CD4-positive, alpha-beta T cell treated with Interleukin-4 for 4 hours (primary cell): ENCODE measurements at regions not wholly inside any gene's neighbourhood (a gene's known extent, or its start where the extent isn't known, plus 50 kb on each side); places are given as distances from the start of the nearest gene placed in this dataset.
"Not testable (repeated sequence)": the region's sequence is repeated elsewhere in the genome, so short reads cannot be mapped to it uniquely, and the experiment has no call there.

ENCODE experiments used
- DNase-seq: peaks from one replicate; pipeline ENCODE4 v3.0.0-alpha.2; 2020

DNA sequence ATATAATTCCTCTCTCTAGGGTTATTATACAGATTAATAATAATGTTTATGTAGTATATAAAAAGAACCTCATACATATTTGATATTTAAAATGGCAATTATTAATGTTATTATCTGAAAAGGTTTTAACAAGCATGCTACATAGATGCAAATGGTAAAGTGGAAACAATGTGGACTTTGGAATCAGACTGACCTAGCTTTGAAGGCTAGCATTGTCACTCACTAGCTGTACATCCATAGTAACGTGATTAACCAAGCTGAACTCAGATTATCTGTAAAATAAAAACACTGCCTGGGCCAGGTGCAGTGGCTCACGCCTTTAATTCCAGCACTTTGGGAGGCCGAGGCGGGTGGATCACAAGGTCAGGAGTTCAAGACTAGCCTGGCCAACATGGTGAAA is 233.7 kb upstream of the SPRY1 start:
- no peak for DNase-seq

DNA sequence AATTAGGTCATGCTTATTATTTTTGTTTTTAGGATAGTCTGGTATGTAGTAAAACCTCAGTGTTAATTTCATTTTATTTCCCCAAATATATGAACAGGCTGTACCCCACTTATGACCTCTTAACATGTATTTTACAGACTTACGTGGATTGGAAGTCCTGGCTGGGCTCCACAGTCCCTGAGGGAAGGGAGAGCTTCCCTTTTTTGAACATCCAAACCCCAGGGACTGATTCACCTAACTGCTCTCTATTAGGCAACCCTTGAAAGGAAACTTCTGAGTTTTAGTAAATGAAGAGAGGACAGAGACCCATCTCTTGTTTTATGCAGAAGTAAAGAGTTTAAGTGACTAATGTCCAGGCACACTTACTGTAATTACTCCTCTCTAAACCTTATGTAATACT is 233.1 kb upstream of the SPRY1 start:
- no peak for DNase-seq

DNA sequence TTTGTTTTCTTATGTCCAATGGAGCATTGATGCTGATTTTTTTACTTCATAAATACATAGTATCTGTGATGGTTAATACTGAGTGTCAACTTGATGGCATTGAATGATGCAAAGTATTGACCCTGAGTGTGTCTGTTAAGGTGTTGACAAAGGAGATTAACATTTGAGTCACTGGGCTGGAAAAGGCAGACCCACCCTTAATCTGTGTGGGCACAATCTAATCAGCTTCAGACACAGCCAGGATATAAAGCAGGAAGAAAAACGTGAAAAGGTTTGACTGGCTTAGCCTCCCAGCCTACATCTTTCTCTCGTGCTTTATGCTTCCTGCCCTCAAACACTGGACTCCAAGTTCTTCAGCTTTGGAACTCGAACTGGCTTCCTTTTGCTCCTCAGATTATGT is 230.6 kb upstream of the SPRY1 start:
- DNase-seq = no peak

DNA sequence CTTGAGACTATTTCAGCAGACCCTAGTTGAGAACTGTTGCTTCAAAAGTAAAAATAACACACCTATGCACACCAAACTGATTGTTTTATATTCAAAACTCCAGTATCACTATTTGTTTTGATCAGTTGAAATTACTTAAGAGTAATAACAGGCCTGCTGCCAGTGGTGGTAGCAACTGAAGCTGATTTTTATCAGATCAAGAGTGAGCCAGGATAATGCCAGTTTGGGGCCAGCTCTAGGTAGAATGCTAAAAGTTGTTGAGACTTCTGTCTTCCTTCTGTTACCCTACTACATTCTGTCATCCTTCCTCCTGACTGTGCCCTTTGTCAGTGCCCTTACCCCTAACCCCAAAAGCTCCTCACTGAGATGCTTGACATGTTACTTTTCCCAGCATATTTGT is 228.7 kb upstream of the SPRY1 start:
- DNase-seq = no peak

DNA sequence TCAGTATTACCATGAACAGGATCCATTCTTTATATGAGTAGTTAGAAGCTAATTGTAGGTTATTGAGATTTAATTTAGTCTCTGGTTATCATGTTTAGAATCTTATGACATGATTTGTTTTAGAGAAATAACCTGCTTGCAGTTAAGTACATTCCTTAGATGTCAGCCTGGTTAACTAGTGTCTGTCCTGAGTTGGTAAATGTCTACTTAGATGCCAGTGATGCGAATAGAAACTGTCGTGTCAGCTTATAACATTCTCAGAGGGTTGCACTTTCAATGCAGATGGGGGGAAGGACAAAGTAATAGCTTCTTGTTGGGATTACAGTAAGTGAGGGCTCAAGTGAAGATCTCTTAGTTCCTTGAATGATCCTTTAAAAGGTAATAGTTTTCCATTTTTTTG is 227.8 kb upstream of the SPRY1 start:
- DNase-seq = no peak

DNA sequence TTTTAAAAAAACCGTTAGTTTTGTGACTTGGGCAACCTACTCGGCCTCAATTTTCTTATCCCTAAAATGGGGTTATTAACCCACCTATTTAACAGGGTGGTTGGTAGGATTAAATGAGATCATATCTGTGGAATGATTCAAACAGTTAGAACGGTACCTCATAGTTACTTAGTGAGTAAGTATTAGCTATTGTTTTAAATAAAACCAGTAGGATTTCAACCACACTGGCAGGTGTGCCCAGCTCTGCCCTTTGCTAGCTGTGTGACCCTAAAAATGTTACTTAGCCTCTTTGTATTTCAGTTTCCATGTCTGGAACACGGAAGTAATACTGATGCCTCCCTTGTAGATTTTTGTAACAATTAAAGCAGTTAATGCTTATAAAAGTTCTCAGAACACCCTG is 225.8 kb upstream of the SPRY1 start:
- no peak for DNase-seq

DNA sequence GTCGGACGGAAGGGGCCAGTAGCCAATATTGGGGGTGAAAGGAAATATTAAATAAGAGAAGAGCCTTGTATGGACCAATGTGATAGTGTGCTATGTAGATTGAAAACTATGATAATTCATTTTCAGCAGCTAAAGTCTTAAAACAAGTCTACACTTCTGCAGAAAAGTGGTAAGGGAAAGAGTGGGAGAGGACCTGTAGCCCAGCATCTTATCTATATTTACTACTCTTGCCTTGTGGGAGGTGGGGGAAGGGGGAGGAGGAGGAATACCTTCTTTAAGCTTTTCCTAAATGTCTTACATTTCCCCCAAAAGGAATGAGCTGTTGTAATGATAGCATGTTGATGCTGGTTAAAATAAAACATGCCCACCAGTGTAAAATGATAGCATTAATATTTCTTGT is 220.0 kb upstream of the SPRY1 start:
- DNase-seq = no peak

DNA sequence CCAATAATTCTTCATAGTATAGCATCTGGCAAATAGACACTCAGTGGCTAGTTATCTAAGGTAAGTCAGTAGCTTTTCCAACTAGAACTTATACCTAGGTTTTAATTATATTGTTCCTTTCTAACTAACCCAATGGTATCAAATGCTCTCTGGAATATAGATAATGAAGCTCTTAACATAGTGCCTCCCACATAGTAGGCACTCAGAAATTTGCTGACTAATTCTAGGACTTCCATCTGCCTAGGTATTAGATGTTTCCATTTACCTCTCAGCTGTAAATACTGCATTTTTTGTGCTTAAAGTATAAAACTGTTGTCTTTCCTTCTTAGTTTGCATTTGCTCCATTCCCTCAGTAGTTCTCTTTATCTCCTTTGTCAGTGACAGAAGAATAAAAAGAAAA is 214.3 kb upstream of the SPRY1 start:
- no peak for DNase-seq

DNA sequence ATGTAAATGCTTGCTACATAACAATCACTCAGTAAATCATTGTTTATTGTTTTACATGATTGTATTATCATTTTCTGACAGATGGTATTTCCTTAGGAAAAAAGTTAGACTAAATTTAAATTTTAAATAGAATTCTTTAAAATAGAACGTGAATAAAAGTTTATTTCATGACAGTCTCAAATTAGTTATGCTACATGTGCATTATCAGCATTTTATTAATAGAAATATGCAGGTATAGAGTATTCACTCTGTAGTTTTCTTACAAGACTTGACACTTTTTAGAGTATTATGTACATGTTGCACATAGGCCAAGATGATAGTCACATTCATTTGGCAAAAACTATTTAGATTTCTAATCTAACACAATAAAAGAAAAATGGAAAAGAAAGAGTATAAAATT is 213.3 kb upstream of the SPRY1 start:
- no peak for DNase-seq

DNA sequence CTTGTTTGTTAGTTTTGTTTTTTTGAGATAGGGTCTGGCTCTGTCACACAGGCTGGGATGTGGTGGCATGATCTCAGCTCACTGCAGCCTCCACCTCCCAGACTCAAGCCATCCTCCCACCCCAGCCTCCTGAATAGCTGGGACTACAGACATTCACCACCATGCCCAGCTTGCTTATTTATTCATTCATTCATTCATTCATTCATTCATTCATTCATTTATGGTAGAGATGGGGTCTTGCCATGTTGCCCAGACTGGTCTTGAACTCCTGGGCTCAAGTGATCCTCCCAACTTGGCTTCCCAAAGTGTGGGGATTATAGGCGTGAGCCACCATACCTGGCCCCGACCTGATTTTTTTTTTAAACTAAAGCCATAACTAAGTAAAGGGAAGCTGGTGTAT is 212.8 kb upstream of the SPRY1 start:
- not testable (repeated sequence) for DNase-seq

DNA sequence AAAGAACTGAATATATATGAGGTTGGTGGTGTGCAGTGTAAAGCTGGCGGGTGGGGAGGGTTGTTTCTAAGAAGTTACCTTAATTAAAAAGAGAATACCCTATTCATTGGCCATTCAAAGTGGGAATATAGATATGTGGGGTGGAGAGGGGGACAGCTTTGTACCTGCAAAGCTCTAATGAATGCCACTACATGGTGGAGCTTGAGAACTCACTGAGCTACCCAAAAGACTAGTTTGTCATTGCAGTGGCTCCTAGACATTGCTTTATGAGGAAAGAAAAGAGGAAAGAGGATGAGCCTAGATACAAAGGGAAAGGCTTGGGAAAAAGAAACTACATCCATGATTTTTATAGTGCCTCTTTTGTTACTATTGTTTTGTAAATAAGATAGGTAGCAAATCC is 209.9 kb upstream of the SPRY1 start:
- DNase-seq = no peak

DNA sequence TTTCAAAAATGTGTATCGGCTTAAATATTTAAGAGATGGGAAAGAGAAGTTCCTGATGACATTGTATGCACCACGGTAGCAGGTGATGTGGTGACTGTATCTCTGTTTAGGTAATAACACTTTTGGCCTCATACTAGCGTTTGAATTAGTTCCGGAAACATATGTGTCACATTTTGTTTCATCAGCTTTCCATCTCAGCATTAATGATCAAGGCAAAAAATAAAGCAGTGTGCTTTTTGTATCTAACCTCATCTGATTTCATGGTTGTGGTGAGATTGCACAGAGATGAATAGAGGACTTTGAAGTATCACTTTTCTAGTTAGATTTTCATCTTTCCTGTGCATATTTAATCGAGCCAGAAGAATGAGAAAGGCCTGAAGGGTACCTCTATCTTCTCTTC is 206.4 kb upstream of the SPRY1 start:
- no peak for DNase-seq

DNA sequence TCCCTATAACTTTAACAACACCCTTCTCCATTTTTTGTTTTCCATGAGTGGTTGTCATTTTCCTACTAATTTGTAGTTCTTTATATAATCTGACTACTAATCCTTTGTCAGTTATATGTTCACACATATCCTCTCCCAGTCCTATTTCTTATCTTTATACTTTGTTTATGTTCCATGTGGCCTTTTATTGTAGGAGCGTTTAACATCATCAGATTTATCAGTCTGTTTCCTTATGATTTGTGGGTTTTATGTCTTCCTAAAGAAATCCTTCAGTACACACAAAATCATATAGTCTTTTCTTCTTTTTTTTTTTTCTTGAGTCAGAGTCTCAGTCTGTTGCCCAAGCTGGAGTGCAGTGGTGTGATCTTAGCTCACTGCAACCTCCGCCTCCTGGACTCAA is 204.9 kb upstream of the SPRY1 start:
- DNase-seq = no peak

DNA sequence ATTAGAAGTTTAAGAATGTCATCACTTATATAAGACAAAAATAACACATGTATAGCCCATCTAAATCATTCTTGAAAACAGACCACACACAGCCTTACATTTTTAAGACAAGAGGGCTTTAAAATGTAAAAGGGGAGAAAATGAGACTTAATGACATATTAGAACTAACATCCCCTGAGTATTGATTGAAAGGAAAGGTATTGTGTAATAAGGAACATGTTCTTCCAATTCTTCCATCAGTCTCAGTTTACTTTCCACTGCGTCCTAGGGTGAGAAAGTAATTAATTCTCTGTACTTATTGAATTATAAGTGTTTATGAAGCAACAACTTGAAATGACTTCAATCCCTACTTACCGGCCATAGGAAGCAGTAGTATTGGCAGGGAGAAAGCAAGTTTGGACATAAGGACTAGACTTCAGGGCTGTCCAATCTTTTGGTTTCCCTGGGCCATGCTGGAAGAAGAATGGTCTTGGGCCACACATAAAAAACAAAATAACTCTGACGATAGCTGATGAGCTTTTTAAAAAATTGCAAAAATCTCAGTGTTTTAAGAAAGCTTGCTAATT is 202.7 kb upstream of the SPRY1 start:
- no peak for DNase-seq

DNA sequence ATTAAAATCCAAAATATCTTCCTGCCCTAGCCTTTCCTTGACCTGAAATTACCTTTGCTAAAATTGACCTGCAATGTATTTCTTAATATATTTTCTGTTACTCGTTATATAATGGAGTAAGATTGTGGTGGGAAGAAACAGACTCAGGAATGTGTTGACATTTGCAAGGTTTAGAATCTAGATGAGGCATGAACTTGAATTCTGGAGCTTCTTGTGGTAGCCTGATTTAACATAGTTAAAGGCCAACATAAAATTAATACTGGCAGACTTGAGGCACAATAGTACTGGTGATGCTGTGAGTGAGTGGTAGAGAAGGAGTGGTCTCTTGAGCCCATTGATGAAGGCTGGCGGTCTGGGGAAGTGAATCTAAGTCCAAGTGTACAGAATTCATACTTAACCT is 197.9 kb upstream of the SPRY1 start:
- DNase-seq = no peak

DNA sequence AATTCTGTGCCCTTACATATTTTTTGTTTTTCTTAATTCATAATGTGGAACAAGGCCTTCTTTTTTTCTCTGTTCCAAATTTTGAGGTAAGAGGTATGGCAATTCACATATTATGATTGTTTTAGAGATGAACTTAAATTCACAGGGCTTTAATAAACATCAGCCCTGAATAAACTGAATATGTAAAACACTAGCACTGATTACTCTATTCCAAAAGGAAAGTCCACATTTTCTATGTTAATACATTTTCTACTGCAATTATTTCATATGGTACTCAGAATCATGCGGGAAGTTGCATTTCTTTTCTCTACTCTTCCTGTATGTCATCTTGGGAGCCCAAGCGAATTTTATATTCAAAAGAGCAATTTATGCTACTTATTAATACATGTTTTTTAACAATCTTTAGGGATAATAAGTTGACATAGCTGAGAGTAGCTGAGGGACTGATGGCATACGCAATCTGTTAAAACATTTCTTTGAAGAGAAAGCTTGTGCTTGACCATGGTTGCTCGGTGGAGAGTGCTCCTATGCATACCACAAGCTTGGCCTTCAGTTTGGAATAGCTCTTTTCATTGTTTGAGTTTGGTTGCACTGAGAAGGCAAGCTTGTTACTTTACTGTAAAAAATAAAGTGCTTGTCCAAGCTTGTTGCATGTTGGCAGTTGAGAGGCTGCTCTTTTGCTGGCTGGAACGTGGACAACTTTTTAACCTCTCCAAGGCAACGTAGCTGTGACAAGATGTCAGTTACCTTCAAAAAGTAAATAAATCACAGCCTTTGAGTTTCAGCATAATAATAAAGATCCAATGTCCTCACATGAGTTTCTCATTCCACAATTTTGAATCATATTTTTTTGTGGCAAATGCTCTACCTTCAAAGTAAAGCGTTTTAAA is 196.3 kb upstream of the SPRY1 start:
- DNase-seq = no peak

DNA sequence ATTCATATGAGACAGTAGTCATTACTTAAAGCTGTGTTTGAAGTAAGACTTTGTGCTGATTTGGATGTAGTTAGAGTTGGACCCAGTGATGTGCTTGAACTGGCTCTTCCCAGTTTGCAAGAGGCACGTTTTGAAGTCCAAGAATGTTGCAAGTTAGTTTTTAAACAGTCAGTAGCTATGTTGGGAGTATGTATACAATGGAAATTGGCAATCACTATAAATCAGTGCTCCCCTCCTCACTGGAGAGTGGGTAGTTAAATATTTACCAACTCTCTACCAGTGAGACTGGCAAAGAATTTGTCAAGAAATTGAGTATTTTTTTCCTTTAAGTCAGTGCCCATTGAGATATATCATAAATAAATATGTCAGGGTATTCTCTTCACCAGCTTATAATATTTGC is 191.9 kb upstream of the SPRY1 start:
- no peak for DNase-seq

DNA sequence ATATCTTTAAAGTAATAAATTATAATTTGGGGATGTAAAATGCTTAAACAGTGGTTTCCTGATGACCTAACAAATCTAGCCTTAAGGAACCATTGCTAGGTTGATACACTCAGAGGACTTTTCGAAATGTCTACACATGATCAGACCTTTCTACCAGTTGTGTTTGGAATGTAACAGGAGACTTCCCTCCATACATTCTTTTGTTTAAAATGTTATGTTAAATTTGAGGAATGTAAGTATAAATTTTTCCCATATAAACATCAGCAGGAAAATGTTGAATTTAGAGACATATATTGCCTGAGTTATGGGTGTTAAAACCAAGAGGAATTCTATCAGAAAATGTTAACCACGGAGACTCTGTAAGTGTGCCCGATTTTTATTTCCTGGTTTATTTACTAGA is 190.6 kb upstream of the SPRY1 start:
- DNase-seq = no peak

DNA sequence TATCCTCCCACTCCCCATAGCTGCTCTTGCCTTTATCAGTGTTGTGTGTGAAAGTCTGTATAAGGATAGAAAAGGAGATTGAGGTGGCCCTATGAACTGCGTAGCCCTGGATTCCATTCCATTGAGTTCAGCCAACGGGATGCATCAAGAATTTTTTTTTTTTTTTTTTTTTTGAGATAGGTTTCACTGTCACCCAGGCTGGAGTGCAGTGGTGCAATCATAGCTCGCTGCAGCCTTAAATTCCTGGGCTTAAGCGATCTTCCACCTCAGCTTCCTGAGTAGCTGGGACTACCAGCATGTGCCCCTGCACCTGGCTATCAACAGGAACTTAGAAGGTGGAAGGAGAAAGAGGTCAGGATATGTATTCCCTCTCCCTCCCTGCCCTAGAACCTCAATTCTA is 187.2 kb upstream of the SPRY1 start:
- no peak for DNase-seq

DNA sequence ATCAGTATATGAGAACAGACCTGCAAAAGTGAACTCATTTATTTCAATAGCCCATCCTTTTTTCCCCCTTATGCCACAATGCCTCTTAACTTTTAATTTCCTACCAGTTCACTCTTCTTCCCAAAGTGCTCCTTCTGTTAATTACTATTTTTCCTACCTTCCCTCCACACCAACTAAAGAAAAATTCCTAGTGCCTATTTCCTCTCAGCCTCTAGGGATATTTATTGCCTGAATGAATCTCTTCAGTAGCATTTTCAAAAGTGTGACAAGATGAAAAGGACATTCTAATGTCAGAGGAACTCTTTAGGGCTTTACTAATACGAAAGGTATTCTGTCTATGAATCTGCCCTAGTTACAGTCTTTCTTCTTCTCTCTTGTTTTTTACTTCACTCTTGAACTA is 181.1 kb upstream of the SPRY1 start:
- DNase-seq = no peak

DNA sequence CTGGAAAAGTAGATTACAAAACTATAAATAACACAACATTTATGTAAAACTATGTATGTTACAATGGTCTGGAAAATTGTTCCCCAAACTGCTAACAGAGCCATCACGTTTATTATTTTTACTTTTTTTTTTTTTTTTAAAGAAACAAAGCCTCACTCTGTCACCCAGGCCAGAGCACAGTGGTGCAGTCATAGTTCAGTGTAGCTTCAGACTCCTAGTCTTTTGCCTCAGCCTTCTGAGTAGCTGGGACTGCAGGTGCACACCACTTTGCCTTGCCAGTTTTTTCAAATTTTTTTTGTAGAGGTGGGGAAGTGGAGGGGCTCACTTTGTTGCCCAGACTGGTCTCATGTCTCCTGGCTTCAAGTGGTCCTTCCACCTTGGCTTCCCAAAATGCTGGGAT is 180.1 kb upstream of the SPRY1 start:
- no peak for DNase-seq

DNA sequence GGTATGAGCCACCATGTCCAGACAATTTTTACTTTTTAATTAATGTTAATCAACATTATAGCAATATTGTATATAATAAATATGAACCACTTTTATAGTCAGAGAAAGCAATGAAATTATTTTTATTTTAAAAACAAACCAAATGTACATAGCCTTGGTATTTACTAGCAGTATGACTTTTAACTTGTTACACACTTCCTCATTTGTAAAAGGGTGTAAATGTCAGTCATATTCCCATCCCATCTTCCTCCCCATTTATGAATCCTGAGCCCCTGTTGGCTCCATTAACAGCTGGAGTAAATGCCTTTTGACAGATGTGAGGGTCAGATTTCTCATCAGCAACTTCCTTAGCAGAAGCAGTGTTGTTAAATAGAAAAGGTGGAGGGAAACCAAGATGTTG is 179.6 kb upstream of the SPRY1 start:
- DNase-seq = no peak

DNA sequence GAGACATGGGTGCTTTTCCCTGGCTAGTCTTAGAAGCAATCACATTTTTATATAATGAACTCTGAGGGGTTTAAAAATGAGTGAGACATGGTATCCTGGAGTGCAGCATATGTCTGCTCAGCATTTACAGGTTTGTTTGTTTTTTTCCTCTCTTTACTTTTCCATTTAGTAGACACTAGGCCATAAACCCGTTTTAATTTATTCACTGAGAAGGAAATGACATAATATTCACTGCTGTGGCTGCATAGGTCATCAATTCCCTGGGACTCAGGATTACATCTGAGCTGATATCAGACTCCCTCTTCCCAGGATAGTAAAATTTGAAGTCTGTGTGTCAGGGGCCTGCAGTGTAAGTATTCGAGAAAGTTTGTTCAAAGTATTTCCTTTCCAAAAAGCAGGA is 178.9 kb upstream of the SPRY1 start:
- DNase-seq = no peak

DNA sequence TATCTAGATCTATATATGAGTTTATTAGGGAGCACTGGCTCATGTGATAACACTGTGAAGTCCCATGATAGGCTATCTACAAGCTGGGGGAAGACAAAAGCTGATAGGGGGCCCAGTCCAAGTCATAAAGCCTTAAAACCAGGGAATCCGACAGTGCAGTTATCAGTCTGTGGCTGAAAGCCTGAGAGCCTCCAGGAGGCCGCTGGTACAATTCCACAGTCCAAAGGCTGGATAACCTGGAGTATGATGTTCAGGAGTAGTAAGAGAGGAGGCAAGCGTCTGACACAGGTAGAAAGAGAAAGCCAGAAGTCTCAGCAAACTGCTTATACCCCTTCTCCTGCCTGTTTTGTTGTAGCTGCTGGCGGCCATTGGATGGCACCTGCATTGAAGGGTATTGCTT is 177.6 kb upstream of the SPRY1 start:
- no peak for DNase-seq

DNA sequence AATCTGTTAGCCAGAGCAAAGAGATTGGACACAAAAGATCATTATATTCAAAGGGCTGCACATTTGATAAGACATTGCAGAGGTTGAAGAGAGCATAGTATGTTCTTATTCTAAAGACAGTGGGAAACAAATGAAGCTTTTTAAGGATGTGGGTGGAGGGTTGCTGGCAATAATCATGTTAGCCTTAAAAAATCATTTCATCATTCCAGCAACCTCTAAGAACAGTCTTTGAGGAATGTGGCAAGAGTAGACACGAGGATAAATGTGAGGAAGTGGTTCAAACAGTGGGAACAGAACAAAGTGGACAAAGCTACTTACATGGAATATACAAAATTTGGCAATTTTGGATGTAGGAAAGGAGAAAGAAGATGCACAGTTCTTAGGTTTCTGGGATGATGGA is 167.3 kb upstream of the SPRY1 start:
- DNase-seq = no peak
